IPS DF 6.9 (cell line): ENCODE measurements at regions not wholly inside any gene's neighbourhood (a gene's known extent, or its start where the extent isn't known, plus 50 kb on each side); places are given as distances from the start of the nearest gene placed in this dataset.

Source experiments
- DNase-seq: peaks from one replicate; pipeline ENCODE4 v3.0.0-alpha.2; 2013; ENCODE audit warnings: low read depth, low spot score
- H3K27ac ChIP-seq: one replicate; pipeline ENCODE4 v1.5.1; 2013; ENCODE audit warnings: low read length, control low read depth
- H3K27me3 ChIP-seq: 2 replicates; pipeline ENCODE4 v1.6.1; 2013; ENCODE audit warnings: mild to moderate bottlenecking, low read length; ENCODE audit not compliant: control insufficient read depth, insufficient read depth
- H3K36me3 ChIP-seq: 2 replicates; pipeline ENCODE4 v1.6.1; 2013; ENCODE audit warnings: low read length; ENCODE audit not compliant: control insufficient read depth, insufficient read depth
- H3K4me1 ChIP-seq: 2 replicates; pipeline ENCODE4 v1.6.1; 2013; ENCODE audit warnings: low read length; ENCODE audit not compliant: control insufficient read depth, insufficient read depth
- H3K4me3 ChIP-seq: 2 replicates; pipeline ENCODE4 v1.5.1; 2013; ENCODE audit warnings: mild to moderate bottlenecking, low read length
- H3K9me3 ChIP-seq: 2 replicates; pipeline ENCODE4 v1.6.1; 2013; ENCODE audit warnings: low read length, inconsistent platforms; ENCODE audit not compliant: control insufficient read depth, insufficient read depth
- WGBS: extraction: QIAGEN DNeasy Blood & Tissue Kit; methylation state at CpG from one replicate; pipeline ENCODE4 v1.1.7; 2013; ENCODE audit warnings: mixed read lengths, missing lambda C conversion rate; ENCODE audit not compliant: insufficient read length, insufficient coverage; 5-methylcytosine and 5-hydroxymethylcytosine counted together

DNA sequence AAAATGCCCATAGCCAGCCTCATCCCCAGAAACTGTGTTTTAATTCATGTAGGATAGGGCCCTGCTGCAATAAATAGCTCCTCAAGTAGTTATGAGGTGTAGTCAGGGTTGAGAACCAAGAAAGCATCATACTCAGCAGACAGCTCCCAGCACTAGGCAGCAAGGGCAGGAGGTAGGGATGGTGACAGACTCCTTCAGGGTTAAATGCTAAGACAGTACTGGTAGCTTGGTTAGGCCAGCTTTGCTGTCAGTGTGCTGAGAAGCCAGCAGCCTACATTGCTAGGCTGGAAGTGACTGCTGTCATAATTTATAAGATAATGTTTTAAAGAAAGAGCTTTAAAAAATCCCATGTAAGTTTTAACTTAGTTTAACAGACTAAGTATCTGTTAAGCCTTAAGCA lies 113.9 kb upstream of the IMMP2L start:
- Histone ChIP-seq H3K27ac (no peak overlapping the region), H3K36me3 (no peaks in the 10 kb centered on the region), H3K4me1 (no peaks in the 10 kb centered on the region), H3K27me3 (no peaks in the 10 kb centered on the region), H3K9me3 (no peaks in the 10 kb centered on the region), H3K4me3 (no peak overlapping the region)
- no peak for DNase-seq

DNA sequence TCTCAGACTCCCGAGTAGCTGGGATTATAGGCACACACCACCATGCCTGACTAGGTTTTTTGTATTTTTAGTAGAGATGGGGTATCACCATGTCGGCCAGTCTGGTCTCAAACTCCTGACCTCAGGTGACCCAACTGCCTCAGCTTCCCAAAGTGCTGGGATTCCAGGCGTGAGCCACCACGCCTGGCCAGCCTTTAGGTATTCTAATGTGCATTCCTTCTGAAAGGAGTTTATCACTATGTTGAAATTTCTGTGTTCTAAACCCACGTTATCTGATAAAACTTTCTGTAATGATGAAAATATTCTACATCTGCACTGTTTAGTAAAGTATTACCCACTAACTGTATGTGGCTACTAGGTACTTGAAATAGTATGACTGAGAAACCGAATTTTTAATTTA lies 110.6 kb upstream of the IMMP2L start:
- no peaks in the 10 kb centered on the region for H3K4me1 ChIP-seq
- no peak overlapping the region for H3K27ac ChIP-seq
- H3K4me3 ChIP-seq, result no peak overlapping the region
- no peaks in the 10 kb centered on the region for H3K36me3 ChIP-seq
- DNase-seq, result no peak
- H3K9me3 ChIP-seq, result no peaks in the 10 kb centered on the region
- no peaks in the 10 kb centered on the region for H3K27me3 ChIP-seq
- no CpG with 5 or more reads among the region's 6 CpGs for WGBS

- Histone ChIP-seq H3K4me3 (no peak overlapping the region), H3K36me3 (no peaks in the 10 kb centered on the region), H3K4me1 (no peaks in the 10 kb centered on the region), H3K27ac (no peak overlapping the region), H3K27me3 (no peaks in the 10 kb centered on the region), H3K9me3 (no peaks in the 10 kb centered on the region)
- DNase-seq, result no peak
- WGBS, result no CpG with 5 or more reads among the region's 2 CpGs
These were observed 109.6 kb upstream of the IMMP2L start for GRCh38 chr7:111671927-111672326.

- no peak overlapping the region for H3K4me3 ChIP-seq
- H3K27ac ChIP-seq, result no peak overlapping the region
- no peaks in the 10 kb centered on the region for H3K4me1 ChIP-seq
- DNase-seq, result no peak
- H3K36me3 ChIP-seq, result no peaks in the 10 kb centered on the region
- H3K9me3 ChIP-seq, result no peaks in the 10 kb centered on the region
- no CpG with 5 or more reads among the region's 9 CpGs for WGBS
- H3K27me3 ChIP-seq, result no peaks in the 10 kb centered on the region
These were observed 106.4 kb upstream of the IMMP2L start for GRCh38 chr7:111668711-111669110.

DNA sequence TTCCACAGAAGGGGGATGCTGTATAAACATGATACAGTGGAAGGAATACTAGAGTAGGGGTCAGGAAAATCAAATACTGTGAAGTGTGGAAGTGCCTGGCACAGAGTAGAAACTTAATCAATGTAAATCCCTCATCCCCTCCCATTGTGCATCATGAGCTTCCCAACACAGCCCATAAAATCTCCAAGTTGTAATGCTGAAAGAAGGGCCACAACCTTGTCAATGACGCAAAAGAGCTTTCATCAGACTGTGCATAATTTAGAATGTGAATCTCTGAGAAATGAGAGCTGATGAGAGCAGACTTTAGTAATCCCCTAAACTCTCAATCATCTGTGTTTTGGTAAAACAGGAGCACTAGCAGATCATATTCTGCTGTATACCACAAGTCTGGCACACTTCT lies 105.2 kb upstream of the IMMP2L start:
- Histone ChIP-seq H3K4me3 (no peak overlapping the region), H3K27me3 (no peaks in the 10 kb centered on the region), H3K27ac (no peak overlapping the region), H3K4me1 (no peaks in the 10 kb centered on the region), H3K9me3 (no peaks in the 10 kb centered on the region), H3K36me3 (no peaks in the 10 kb centered on the region)
- WGBS, result no CpG with 5 or more reads among the region's 1 CpG
- no peak for DNase-seq

GRCh38 chr7:111666260-111666659 lies 104.0 kb upstream of the IMMP2L start:
- WGBS, result no CpG with 5 or more reads among the region's 2 CpGs
- DNase-seq, result no peak

GRCh38 chr7:111663771-111664170 lies 101.5 kb upstream of the IMMP2L start:
- no peaks in the 10 kb centered on the region for H3K9me3 ChIP-seq
- H3K36me3 ChIP-seq, result no peaks in the 10 kb centered on the region
- no peak for DNase-seq
- no peaks in the 10 kb centered on the region for H3K27me3 ChIP-seq
- H3K27ac ChIP-seq, result no peak overlapping the region
- no peak overlapping the region for H3K4me3 ChIP-seq
- H3K4me1 ChIP-seq, result no peaks in the 10 kb centered on the region

More at GRCh38 chr7:111666260-111666659, 104.0 kb upstream of the IMMP2L start:
- Histone ChIP-seq H3K27ac (no peak overlapping the region), H3K4me1 (no peaks in the 10 kb centered on the region), H3K9me3 (no peaks in the 10 kb centered on the region), H3K4me3 (no peak overlapping the region), H3K36me3 (no peaks in the 10 kb centered on the region), H3K27me3 (no peaks in the 10 kb centered on the region)

DNA sequence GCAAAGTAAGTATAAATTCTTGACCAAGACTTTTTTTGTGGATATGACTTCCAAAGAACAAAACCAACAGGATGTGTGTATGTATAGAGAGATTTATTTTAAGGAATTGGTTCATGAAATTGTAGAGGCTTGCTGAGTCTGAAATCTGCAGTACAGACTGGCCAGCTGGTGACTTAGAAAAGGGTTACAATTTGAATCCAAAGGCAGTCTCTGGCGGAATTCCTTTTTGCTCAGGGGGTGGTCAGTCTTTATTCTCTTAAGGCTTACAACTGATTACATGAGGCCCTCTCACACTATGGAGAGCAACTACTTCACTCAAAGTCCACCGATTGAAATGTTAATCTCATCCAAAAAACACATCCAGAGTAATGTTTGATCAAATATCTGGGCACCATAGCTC lies 100.1 kb upstream of the IMMP2L start:
- Histone ChIP-seq H3K27ac (no peak overlapping the region), H3K4me3 (no peak overlapping the region), H3K9me3 (no peaks in the 10 kb centered on the region), H3K27me3 (no peaks in the 10 kb centered on the region), H3K4me1 (no peaks in the 10 kb centered on the region), H3K36me3 (no peaks in the 10 kb centered on the region)
- WGBS, result no CpG with 5 or more reads among the region's 2 CpGs
- DNase-seq, result no peak

- no peaks in the 10 kb centered on the region for H3K9me3 ChIP-seq
- no peaks in the 10 kb centered on the region for H3K27me3 ChIP-seq
- no peak for DNase-seq
- no peaks in the 10 kb centered on the region for H3K4me1 ChIP-seq
- H3K4me3 ChIP-seq, result no peak overlapping the region
- no peaks in the 10 kb centered on the region for H3K36me3 ChIP-seq
- H3K27ac ChIP-seq, result no peak overlapping the region
- no CpG with 5 or more reads among the region's 1 CpG for WGBS
These were observed 98.2 kb upstream of the IMMP2L start for GRCh38 chr7:111660478-111660877.

GRCh38 chr7:111658546-111658945 lies 96.3 kb upstream of the IMMP2L start:
- Histone ChIP-seq H3K27ac (no peak overlapping the region), H3K4me3 (no peak overlapping the region), H3K9me3 (no peaks in the 10 kb centered on the region), H3K27me3 (no peaks in the 10 kb centered on the region), H3K4me1 (no peaks in the 10 kb centered on the region), H3K36me3 (no peaks in the 10 kb centered on the region)
- WGBS, result no CpG with 5 or more reads among the region's 1 CpG
- DNase-seq, result no peak

DNA sequence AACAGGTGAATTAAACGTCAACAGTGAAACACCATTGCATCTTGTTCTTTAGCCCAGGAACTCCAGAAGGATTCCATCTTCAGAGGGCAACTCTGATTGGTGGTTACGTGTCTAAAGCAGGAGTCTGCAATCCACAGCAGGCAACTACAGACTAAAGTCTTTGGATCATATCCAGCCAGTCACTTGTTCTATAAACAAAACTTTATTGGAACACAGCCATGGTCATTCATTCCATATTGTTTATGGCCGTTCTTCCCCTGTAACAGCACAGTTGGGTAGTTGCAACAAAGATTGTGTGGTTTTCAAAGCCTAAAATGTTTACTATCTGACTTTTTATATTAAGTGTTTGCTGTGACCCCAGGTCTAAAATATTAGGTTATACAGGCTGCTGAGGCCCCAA lies 94.7 kb upstream of the IMMP2L start:
- H3K4me3 ChIP-seq, result no peak overlapping the region
- no peaks in the 10 kb centered on the region for H3K27me3 ChIP-seq
- H3K4me1 ChIP-seq, result no peaks in the 10 kb centered on the region
- no peak for DNase-seq
- H3K27ac ChIP-seq, result no peak overlapping the region
- H3K36me3 ChIP-seq, result no peaks in the 10 kb centered on the region
- WGBS, result no CpG with 5 or more reads among the region's 3 CpGs
- H3K9me3 ChIP-seq, result no peaks in the 10 kb centered on the region
